Inferior parietal cortex (tissue), 1 donor: ENCODE measurements at regions not wholly inside any gene's neighbourhood (a gene's known extent, or its start where the extent isn't known, plus 50 kb on each side); places are given as distances from the start of the nearest gene placed in this dataset.
"Not testable (repeated sequence)": the region's sequence is repeated elsewhere in the genome, so short reads cannot be mapped to it uniquely, and the experiment has no call there.

Experiments used
- DNase-seq: peaks from one replicate; pipeline ENCODE4 v3.0.0-alpha.2; 2016; ENCODE audit errors: extremely low spot score

GRCh38 chr5:116971131-116971530 is 396.5 kb upstream of the SEMA6A start:
- DNase-seq, result no peak

DNA sequence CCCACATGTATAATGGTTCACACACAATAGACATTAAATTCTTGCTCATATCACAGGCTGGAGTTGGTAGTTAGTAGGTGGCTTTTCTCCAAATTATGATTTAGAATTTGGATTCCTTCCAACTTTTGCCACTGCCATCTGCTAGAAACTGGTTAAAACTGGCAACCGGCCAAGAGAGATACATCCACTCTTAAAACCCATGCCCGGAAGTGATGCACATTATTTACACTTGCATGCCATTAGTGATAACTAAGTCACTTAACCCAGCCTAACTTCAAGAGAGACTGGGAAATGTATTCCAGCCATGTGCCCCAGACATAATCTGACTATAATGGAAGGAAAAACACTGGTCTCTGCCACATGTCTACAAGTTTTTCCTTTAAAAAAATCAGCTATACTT is 395.7 kb upstream of the SEMA6A start:
- no peak for DNase-seq

DNA sequence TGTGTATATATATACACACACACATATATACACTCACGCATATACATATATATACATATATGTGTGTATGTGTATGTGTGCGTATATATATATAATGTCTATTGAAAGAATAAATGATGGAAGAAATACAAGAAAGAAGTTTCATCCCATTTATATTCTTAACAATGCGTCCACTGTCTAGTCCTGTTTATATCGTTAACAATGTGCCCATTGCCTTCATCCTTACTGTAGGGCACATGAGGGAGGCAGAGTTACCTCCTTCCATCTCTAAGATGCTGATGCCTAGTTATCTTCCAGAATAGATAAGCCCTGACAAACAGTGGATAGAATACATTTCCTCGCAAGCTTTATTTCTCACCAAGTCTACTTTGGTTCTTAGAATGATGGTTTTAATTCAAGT is 389.8 kb upstream of the SEMA6A start:
- peak; percentile 34 for DNase-seq

DNA sequence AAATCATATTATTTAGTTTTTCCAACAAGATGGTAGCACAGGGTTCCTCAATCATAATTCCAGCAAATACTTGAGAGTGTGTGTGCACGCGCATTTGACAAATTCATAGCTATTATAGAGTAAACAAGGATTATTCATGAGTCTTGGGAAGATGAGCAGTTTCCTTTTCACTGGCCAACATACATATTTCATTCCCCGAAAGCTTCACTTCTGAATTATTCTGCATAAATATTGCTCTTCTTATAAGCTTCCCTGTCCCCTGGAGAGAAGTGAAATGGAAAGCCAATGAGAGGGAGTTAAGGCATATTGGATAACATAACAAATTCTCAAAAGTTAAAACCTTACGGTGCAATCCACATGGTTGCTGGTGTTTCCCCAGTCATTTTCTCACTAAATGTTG is 386.4 kb upstream of the SEMA6A start:
- no peak for DNase-seq

DNA sequence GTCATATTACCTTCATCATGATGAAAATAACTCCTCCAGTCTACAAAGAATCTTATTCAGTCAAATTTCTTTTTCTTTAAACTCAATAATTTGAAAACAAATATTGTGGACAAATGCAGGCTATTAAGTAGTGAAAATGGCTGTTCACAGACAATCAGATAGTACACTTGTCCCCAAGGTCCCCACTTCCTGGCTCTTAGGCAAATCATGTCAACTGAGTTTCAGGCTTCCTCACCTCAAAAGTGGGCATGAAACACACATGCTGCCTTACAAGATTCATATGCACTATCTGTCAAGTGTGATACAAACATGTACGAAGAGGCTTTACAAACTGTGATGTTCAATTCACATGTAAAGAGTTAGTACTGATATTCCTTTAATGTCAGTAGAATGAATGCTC is 385.2 kb upstream of the SEMA6A start:
- DNase-seq, result no peak

DNA sequence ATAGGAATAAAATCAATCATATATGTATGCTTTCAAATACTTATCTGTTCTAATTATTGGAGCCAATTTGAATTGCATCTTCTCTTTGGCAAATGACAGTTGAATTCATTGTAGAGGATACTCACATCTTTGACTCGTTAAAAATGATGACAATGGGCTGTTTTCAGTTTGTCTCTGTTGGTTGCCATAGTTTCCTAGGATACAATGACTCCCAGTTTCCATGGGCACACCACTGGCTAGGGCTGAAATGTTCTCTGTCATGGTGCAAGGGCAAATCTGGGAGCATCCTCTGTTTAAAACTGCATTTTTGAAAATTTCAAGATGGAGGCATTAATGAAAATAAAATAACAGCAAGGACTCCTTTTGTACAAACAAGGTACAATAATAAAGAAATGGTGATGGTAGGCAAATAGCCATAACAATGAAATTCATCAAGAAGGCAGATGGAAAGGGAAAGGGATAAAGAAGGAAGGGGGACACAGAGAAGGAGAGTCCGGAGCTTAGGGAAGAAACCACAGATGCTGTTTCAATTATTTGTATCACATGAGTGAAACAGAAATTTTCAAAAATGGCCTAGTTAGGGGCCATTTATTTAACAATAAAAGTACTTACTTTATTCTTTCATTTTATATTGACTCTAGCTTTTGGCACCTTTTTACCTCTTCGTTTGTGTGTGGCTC is 378.8 kb upstream of the SEMA6A start:
- peak; percentile 75 for DNase-seq

- no peak for DNase-seq
Observed at GRCh38 chr5:116951219-116951618, 376.6 kb upstream of the SEMA6A start.

DNA sequence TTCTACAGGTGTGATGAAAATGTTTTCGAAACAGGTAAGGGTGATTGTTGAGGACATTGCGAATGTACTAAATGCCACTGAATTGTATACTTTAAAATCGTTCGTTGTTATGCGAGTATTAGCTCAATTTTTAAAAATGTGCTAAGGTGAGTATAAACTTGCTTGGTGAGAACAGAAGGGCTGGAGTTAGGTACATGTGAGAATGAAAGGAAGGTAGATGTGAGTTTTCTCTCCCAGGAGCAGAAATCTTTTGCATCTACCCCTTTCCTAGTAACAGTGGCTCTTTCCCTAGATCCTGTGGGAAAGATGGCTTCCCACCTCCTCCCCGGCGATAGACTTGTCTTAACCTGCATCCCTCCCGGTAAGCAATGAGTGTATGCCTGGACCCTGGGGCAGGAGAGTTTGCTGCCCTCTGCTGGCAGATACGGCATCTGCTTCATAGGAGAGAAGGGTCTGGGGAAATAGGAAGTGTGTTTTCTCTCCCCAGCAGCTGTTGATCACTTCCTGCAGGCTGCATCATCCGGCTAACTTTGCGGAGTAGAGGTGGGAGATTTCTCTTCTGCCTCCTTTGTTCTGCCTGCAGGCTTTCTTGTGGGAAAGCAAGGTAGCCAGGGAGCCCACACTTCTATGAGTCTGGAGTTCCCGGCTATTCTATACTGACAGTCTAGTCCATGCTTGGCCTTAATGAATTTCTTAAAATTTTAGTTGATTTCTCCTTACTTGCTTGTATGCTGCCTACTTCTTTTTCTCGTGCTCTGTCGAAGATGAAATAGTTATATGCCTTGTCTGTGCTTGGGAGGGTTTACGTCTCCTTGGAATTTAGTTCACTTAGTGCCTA is 373.3 kb upstream of the SEMA6A start:
- DNase-seq, result no peak

DNA sequence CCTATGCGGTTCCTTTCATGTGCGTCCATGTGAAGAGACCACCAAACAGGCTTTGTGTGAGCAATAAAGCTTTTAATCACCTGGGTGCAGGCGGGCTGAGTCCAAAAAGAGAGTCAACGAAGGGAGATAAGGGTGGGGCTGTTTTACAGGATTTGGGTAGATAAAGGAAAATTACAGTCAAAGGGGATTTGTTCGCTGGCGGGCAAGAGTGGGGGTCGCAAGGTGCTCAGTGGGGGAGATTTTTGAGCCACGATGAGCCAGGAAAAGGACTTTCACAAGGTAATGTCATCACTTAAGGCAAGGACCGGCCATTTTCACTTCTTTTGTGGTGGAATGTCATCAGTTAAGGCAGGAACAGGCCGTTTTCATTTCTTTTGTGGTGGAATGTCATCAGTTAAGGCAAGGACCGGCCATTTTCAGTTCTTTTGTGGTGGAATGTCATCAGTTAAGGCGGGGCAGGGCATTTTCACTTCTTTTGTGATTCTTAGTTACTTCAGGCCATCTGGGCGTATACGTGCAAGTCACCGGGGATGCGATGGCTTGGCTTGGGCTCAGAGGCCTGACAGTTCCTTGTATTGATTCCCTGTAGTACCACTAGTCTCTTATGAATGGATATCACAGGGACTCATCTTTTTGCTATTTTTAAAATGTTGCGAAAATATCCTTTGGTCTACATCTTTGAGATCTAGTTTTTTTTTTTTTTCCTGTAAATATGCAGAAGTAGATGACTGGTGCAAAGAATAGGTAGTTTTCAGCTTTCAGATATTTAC is 371.2 kb upstream of the SEMA6A start:
- not testable (repeated sequence) for DNase-seq

DNA sequence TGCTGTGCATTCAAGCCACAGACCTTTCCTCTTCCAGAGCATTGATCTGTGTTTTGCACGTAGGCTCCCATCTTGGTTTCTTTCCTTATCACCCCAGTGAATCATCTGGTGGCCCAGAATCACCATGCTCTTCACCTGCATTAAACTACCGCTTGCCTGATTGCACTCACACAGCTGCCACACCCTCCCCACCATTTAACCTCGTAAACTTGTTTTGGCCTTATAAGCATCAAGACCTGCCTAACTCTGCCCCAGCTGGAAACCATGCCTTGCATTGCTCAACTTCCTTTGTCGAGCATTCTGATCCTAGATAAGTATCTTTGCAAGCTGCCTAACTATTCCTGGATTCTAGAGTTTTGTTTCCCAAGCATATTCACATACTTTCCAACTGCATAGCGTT is 369.6 kb upstream of the SEMA6A start:
- DNase-seq, result no peak

DNA sequence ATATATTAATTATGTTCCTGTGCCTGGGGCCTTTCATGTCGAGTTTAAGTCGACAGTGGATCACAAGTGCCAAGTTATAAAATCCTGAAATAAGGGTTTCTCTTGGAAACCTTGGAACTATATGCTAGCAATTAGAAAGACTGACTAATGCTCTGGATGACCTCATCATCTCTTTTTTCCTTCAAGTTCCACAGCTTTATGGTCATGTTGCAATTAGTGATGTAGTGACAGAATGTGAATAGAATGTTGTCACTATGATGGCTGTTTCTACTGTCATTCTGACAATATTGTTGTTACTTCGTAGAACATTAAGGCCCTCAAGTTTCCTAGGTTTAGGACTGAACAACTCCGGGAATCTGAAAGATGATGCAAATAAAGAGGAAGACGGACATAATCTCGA is 368.0 kb upstream of the SEMA6A start:
- DNase-seq, result no peak

DNA sequence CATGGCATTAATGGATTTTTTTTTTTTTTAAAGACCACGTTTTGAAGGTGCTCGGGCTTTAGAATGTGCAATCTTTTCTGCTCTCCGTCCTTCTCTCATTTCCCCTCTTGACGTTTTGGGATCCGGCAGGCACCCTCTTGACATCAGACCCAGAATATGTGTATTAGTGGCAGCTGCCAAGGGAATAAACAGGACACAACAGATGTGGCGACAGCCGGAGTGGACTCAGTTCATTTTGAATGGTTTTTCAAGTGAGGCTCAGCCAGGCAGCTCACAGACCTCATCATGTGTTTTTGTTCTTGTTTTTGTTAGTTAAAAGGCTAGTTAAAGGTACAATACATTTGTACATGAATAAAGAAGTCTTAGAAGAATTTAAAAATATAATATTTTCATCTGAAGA is 365.0 kb upstream of the SEMA6A start:
- no peak for DNase-seq

DNA sequence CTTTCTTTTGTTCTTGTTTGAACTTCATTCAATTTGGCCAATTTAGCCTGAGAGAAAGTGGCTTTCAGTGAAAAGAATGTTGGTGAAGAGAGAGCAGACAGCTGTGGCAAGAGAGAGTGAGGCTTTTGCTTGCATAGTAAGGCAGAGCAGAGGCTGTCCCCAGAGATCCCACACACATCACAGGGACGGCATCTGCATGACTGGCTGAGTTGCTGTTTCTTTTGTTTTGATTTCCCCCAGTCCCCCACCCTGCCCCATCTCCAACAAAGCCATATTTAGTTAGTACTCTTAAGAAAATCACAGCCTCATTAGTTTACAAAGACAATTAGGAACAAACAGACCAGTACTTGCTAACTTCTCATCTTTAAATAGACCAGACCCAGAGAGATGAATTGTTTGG is 363.9 kb upstream of the SEMA6A start:
- no peak for DNase-seq

- DNase-seq, result no peak
Observed at GRCh38 chr5:116935561-116936162, 361.0 kb upstream of the SEMA6A start.

GRCh38 chr5:116930616-116931015 is 356.0 kb upstream of the SEMA6A start:
- no peak for DNase-seq

GRCh38 chr5:116923344-116923743 is 348.7 kb upstream of the SEMA6A start:
- no peak for DNase-seq

- no peak for DNase-seq
Observed at GRCh38 chr5:116922532-116922931, 347.9 kb upstream of the SEMA6A start.

- DNase-seq, result no peak
Observed at GRCh38 chr5:116914869-116915504, 340.4 kb upstream of the SEMA6A start.

- DNase-seq, result no peak
Observed at GRCh38 chr5:116912221-116912620, 337.6 kb upstream of the SEMA6A start.

GRCh38 chr5:116911074-116911473 is 336.5 kb upstream of the SEMA6A start:
- no peak for DNase-seq

- no peak for DNase-seq
Observed at GRCh38 chr5:116908537-116908936, 333.9 kb upstream of the SEMA6A start.

GRCh38 chr5:116905885-116906284 is 331.3 kb upstream of the SEMA6A start:
- no peak for DNase-seq
